Mucosa of rectum (tissue), 2 donors: ENCODE measurements at regions not wholly inside any gene's neighbourhood (a gene's known extent, or its start where the extent isn't known, plus 50 kb on each side); places are given as distances from the start of the nearest gene placed in this dataset.

Experiments
- H3K27ac ChIP-seq, 2 donors: one replicate each; pipeline ENCODE4 v1.7.0; 2013; ENCODE audit warnings: inconsistent platforms in 2 of 2, low read depth in 2 of 2, low read length in 2 of 2
- H3K27me3 ChIP-seq, 2 donors: one replicate each; pipeline ENCODE4 v1.7.0; 2013; ENCODE audit warnings: low read length in 2 of 2; ENCODE audit not compliant: control insufficient read depth in 2 of 2, insufficient read depth in 2 of 2
- H3K36me3 ChIP-seq, 2 donors: one replicate each; pipeline ENCODE4 v1.7.0; 2013; ENCODE audit warnings: low read length in 2 of 2; ENCODE audit not compliant: control insufficient read depth in 2 of 2, insufficient read depth in 2 of 2
- H3K4me1 ChIP-seq, 2 donors: one replicate each; pipeline ENCODE4 v1.7.0; 2013; ENCODE audit warnings: low read length in 2 of 2, mild to moderate bottlenecking in 1 of 2; ENCODE audit not compliant: control insufficient read depth in 2 of 2, insufficient read depth in 2 of 2
- H3K4me3 ChIP-seq, 2 donors: one replicate each; pipeline ENCODE4 v1.7.0; 2013; ENCODE audit warnings: low read length in 2 of 2
- H3K9ac ChIP-seq, 2 donors: one replicate each; pipeline ENCODE4 v1.7.0; 2013; ENCODE audit warnings: low read length in 2 of 2, low read depth in 1 of 2, mild to moderate bottlenecking in 1 of 2
- H3K9me3 ChIP-seq, 2 donors: one replicate each; pipeline ENCODE4 v1.7.0; 2013; ENCODE audit warnings: low read length in 2 of 2; ENCODE audit not compliant: control insufficient read depth in 2 of 2
- donor health status: healthy.
- donor health status: Normal muscosa, but diverticular disease.

- Histone ChIP-seq H3K36me3 (no peaks in the 10 kb centered on the region), H3K27ac (no peak overlapping the region), H3K4me1 (no peaks in the 10 kb centered on the region), H3K9me3 (no peaks in the 10 kb centered on the region), H3K9ac (no peak overlapping the region), H3K4me3 (no peak overlapping the region), H3K27me3 (no peaks in the 10 kb centered on the region)
These were observed 70.2 kb downstream of the CLDN1 start for GRCh38 chr3:190252080-190252479.

DNA sequence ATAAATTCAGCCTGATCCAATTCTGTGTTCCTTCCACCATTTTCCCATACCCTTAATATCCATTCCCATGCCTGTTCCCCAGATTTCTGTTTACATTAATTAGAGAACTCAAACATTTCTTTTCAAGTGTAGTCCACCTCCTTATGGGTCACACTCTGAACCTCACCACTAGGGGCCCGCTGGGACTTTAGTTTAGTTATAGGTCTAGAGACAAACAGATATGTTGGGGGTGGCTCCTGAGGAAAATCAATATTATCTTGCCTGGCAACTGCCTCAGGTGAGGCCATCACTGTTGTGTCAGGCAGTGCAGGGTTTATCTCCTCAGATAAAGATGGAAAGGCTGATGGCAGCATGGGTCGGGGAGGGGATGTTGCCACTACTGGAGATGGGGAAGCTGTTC, 72.8 kb downstream of the CLDN1 start:
- Histone ChIP-seq H3K9ac (no peak overlapping the region), H3K9me3 (no peaks in the 10 kb centered on the region), H3K27me3 (no peaks in the 10 kb centered on the region), H3K36me3 (no peaks in the 10 kb centered on the region), H3K27ac (no peak overlapping the region), H3K4me1 (no peaks in the 10 kb centered on the region), H3K4me3 (no peak overlapping the region)

DNA sequence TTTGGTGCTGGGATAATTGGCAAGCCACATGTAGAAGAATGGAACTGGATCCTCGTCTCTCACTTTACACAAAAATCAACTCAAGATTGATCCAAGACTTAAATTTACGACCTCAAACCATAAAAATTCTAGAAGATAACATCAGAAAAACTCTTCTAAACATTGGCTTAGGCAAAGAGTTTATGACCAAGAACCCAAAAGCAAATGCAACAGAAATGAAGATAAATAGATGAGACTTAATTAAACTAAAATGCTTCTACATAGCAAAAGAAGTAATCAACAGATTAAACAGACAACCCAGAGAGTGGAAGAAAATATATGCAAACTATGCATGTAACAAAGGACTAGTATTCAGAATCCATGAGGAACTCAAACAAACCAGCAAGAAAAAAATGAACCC, 80.1 kb downstream of the CLDN1 start:
- Histone ChIP-seq H3K9ac (no peak overlapping the region), H3K4me3 (no peak overlapping the region), H3K36me3 (no peaks in the 10 kb centered on the region), H3K27ac (no peak overlapping the region), H3K9me3 (peaks cover 0 to 5% of the 10 kb centered on the region in 2 donors), H3K27me3 (no peaks in the 10 kb centered on the region), H3K4me1 (no peaks in the 10 kb centered on the region)

GRCh38 chr3:190239325-190239724, 82.9 kb downstream of the CLDN1 start:
- Histone ChIP-seq H3K4me3 (no peak overlapping the region), H3K27me3 (no peaks in the 10 kb centered on the region), H3K27ac (no peak overlapping the region), H3K36me3 (no peaks in the 10 kb centered on the region), H3K9me3 (peaks cover 0 to 5% of the 10 kb centered on the region in 2 donors), H3K4me1 (no peaks in the 10 kb centered on the region), H3K9ac (no peak overlapping the region)

DNA sequence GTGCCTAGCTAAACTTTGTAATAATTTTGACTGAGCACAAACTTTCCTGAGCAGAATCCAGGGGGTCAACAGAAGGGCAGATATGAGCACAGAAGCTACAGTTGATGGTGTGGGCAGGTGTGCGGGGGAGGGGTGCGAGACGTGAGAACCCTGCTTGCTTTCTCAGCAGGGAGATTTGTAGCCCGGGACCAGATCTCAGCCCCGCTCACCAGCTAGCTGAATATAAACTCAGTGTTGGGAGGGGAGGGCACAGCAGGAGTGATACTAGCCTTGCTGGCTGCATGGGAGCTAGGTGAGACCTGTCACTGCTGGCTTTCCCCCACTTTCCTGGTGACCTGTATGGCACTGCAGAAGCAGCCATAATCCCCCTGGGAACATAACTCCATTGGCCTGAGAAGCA, 83.4 kb downstream of the CLDN1 start:
- no peaks in the 10 kb centered on the region for H3K4me1 ChIP-seq
- H3K36me3 ChIP-seq: no peaks in the 10 kb centered on the region
- no peak overlapping the region for H3K9ac ChIP-seq
- no peak overlapping the region for H3K4me3 ChIP-seq
- no peaks in the 10 kb centered on the region for H3K27me3 ChIP-seq
- no peak overlapping the region for H3K27ac ChIP-seq
- H3K9me3 ChIP-seq: peaks cover 0 to 5% of the 10 kb centered on the region in 2 donors

GRCh38 chr3:190234621-190235020, 87.6 kb downstream of the CLDN1 start:
- Histone ChIP-seq H3K4me1 (no peaks in the 10 kb centered on the region), H3K9me3 (no peaks in the 10 kb centered on the region), H3K27ac (no peak overlapping the region), H3K9ac (no peak overlapping the region), H3K4me3 (no peak overlapping the region), H3K36me3 (no peaks in the 10 kb centered on the region), H3K27me3 (no peaks in the 10 kb centered on the region)

DNA sequence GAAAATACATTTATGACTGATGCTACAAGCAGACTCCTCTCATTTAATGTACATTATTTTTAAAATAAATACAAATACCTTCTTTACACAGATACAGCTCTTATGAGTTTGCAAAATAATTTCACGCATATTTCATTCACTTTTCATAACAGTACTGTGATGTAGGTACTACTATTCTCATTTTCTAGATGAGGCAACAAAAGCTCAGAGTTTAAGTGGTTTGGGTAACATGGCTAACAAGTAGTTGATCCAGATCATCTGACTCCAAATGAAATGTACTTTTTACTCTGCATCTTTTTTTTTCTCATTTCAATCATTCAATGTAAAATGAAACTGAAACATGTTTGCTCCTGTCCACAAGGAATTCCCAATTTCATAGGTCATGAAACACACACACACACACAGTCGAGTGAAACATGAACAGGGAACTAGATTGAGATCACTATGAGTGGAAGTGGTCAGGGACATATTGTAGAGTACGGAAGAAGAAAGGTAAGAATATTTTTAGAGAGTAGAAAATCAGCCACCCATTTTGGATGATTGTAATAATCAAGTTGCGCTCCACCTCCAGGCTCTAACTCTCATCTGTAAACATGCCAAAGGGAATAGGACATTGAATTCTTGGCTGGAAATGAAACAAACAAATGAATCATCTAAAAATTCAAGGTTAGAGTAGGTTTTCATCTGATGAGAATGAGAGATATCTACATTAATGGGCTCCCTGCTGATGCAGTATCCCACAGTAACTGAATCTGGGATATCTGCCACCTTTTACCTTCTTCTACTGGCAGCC, 92.4 kb downstream of the CLDN1 start:
- no peaks in the 10 kb centered on the region for H3K9me3 ChIP-seq
- H3K4me1 ChIP-seq: no peaks in the 10 kb centered on the region
- H3K27ac ChIP-seq: no peak overlapping the region
- H3K4me3 ChIP-seq: no peak overlapping the region
- H3K9ac ChIP-seq: no peak overlapping the region
- H3K27me3 ChIP-seq: no peaks in the 10 kb centered on the region
- H3K36me3 ChIP-seq: no peaks in the 10 kb centered on the region

DNA sequence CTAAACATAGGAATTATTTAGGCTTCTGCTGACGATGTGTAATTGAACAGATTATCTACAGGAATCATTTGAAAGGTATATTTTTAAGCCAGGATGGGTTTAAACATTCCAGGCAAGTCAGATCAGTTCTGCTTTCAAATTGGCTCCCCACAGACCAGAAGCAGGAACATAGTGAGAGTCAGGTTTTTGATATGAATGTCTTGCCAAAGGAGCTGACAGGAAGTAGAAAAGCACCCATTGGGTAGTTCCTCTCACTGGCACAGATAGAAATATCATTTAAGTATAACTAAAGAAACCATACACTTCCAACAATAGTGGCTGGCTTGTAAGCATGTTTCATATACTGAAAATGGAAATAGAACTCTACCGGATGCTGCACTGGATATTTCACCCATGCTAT, 95.2 kb downstream of the CLDN1 start:
- no peak overlapping the region for H3K9ac ChIP-seq
- no peaks in the 10 kb centered on the region for H3K4me1 ChIP-seq
- no peaks in the 10 kb centered on the region for H3K36me3 ChIP-seq
- H3K4me3 ChIP-seq: no peak overlapping the region
- no peak overlapping the region for H3K27ac ChIP-seq
- no peaks in the 10 kb centered on the region for H3K9me3 ChIP-seq
- H3K27me3 ChIP-seq: no peaks in the 10 kb centered on the region

DNA sequence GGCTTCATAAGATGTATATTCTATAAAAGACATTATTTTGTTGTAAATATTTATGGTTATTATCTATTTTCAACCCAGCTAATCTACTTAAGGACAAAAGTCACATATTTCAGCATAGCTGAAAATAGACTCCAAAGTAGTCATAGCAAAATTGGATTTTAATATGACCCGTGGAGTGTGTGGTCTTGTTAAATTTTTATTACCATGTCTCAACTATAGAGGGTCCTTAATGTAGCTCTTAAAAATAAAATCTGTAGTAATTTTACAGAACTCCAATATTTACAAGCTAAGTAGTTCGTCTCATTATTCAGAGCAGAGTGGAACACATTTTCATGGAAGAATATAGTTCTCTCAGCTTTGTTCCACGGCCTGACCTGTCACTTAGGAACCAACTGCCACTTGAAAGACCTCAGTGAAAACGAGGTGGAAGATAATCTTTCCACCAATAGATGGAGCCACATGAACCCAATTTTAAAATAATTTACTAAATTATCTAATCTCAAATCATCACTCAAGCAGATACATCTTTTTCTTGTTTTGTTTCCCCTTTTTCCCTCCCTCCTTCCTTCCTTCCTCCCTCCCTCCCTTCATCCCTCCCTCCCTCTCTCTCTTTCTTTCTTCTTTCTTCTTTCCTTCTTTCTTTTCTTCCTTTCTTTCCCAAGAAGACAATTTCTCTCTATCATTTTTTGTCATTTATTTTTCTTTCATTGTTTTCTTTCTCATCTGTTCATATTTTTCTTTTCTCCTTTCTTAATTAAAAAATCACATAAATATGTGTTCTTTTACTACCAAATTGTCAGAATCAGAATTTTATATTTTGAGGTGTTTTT, 97.2 kb downstream of the CLDN1 start:
- H3K27ac ChIP-seq: no peak overlapping the region
- H3K36me3 ChIP-seq: no peaks in the 10 kb centered on the region
- no peaks in the 10 kb centered on the region for H3K27me3 ChIP-seq
- no peak overlapping the region for H3K9ac ChIP-seq
- H3K4me3 ChIP-seq: no peak overlapping the region
- no peaks in the 10 kb centered on the region for H3K4me1 ChIP-seq
- H3K9me3 ChIP-seq: peaks cover 0 to 2% of the 10 kb centered on the region in 2 donors

GRCh38 chr3:190224456-190224855, 97.8 kb downstream of the CLDN1 start:
- Histone ChIP-seq H3K36me3 (no peaks in the 10 kb centered on the region), H3K27me3 (no peaks in the 10 kb centered on the region), H3K27ac (no peak overlapping the region), H3K9ac (no peak overlapping the region), H3K9me3 (peaks cover 0 to 2% of the 10 kb centered on the region in 2 donors), H3K4me1 (no peaks in the 10 kb centered on the region), H3K4me3 (no peak overlapping the region)
